Neural progenitor cell (in vitro differentiated cells): ENCODE measurements at regions not wholly inside any gene's neighbourhood (a gene's known extent, or its start where the extent isn't known, plus 50 kb on each side); places are given as distances from the start of the nearest gene placed in this dataset.

Source experiments
- DNase-seq: peaks from one replicate; pipeline ENCODE4 v3.0.0-alpha.2; 2016; ENCODE audit warnings: low spot score
- H2AFZ ChIP-seq: fragments of 200-600 bp; sonication (generic); replicated peaks from 2 replicates; pipeline ENCODE4 v1.6.1; 2016; ENCODE audit warnings: antibody characterized with exemption
- H3F3A ChIP-seq: fragments of 200-600 bp; sonication (generic); 2 replicates; pipeline ENCODE4 v1.6.1; 2016; ENCODE audit warnings: antibody characterized with exemption, low read depth
- H3K27ac ChIP-seq: fragments of 200-600 bp; sonication (generic); 2 replicates; pipeline ENCODE4 v1.5.1; 2016; ENCODE audit warnings: mild to moderate bottlenecking
- H3K27me3 ChIP-seq: fragments of 200-600 bp; sonication (generic); 2 replicates; pipeline ENCODE4 v1.6.1; 2016; ENCODE audit warnings: mild to moderate bottlenecking, moderate library complexity
- H3K36me3 ChIP-seq: fragments of 200-600 bp; sonication (generic); 2 replicates; pipeline ENCODE4 v1.5.1; 2016
- H3K4me1 ChIP-seq: fragments of 200-600 bp; sonication (generic); 2 replicates; pipeline ENCODE4 v1.6.1; 2016; ENCODE audit warnings: mixed run types
- H3K4me2 ChIP-seq: fragments of 200-600 bp; sonication (generic); 2 replicates; pipeline ENCODE4 v1.6.1; 2016
- H3K4me3 ChIP-seq: fragments of 200-600 bp; sonication (generic); 2 replicates; pipeline ENCODE4 v1.5.1; 2016
- H3K79me2 ChIP-seq: fragments of 200-600 bp; sonication (generic); 2 replicates; pipeline ENCODE4 v1.6.1; 2016; ENCODE audit warnings: low read depth
- H3K9ac ChIP-seq: fragments of 200-600 bp; sonication (generic); 2 replicates; pipeline ENCODE4 v1.6.1; 2016
- H3K9me3 ChIP-seq: fragments of 200-600 bp; sonication (generic); 2 replicates; pipeline ENCODE4 v1.5.1; 2016; ENCODE audit warnings: low read depth
- H4K20me1 ChIP-seq: fragments of 200-600 bp; sonication (generic); 2 replicates; pipeline ENCODE4 v1.6.1; 2016; ENCODE audit warnings: low read depth
- H3K27ac Mint-ChIP-seq: 3 replicates; pipeline ENCODE4 v1.8.0; 2021; ENCODE audit warnings: mixed read lengths
- H3K27me3 Mint-ChIP-seq: 2 replicates; pipeline ENCODE4 v1.8.0; 2022; ENCODE audit warnings: low read depth, mild to moderate bottlenecking, inconsistent platforms, moderate library complexity, mixed read lengths; ENCODE audit not compliant: insufficient read depth
- H3K36me3 Mint-ChIP-seq: 3 replicates; pipeline ENCODE4 v1.8.0; 2021; ENCODE audit warnings: mixed read lengths
- H3K4me1 Mint-ChIP-seq: 3 replicates; pipeline ENCODE4 v1.8.0; 2021; ENCODE audit warnings: mixed read lengths
- H3K4me3 Mint-ChIP-seq: 3 replicates; pipeline ENCODE4 v1.8.0; 2021; ENCODE audit warnings: mild to moderate bottlenecking, moderate library complexity, mixed read lengths
- H3K9me3 Mint-ChIP-seq: 3 replicates; pipeline ENCODE4 v1.8.0; 2020; ENCODE audit warnings: mixed read lengths
- CTCF ChIP-seq: fragments of 200-600 bp; sonication (generic); IDR thresholded peaks from 2 replicates; pipeline ENCODE4 v1.5.1; 2017; ENCODE audit warnings: antibody characterized with exemption, mild to moderate bottlenecking
- EZH2 ChIP-seq: fragments of 200-600 bp; sonication (generic); IDR thresholded peaks from 2 replicates; pipeline ENCODE4 v1.6.1; 2017; ENCODE audit warnings: antibody characterized with exemption, mild to moderate bottlenecking, moderate library complexity
- EZH2phosphoT487 ChIP-seq: fragments of 200-600 bp; sonication (generic); IDR thresholded peaks from 2 replicates; pipeline ENCODE4 v1.6.1; 2017; ENCODE audit warnings: antibody characterized with exemption

- Histone ChIP-seq H3K9ac (no peak overlapping the region), H3K4me3 (no peak overlapping the region), H3K4me1 (peaks cover 16% of the 10 kb centered on the region), H3K27ac (no peak overlapping the region), H3K36me3 (no peaks in the 10 kb centered on the region), H3K27me3 (no peaks in the 10 kb centered on the region), H4K20me1 (no peaks in the 10 kb centered on the region), H3K79me2 (no peaks in the 10 kb centered on the region), H3F3A (peaks cover 19% of the 10 kb centered on the region), H3K4me2 (no peak overlapping the region), H3K9me3 (no peaks in the 10 kb centered on the region), H2AFZ (no peak overlapping the region)
- H3K27ac Mint-ChIP-seq: no peak overlapping the region
- no peak for TF ChIP-seq CTCF
- TF ChIP-seq EZH2phosphoT487: no peak
- TF ChIP-seq EZH2: no peak
- no peak for DNase-seq
- H3K27me3 Mint-ChIP-seq: no peaks in the 10 kb centered on the region
- H3K9me3 Mint-ChIP-seq: no peaks in the 10 kb centered on the region
- H3K4me3 Mint-ChIP-seq: no peak overlapping the region
- peaks cover 9% of the 10 kb centered on the region for H3K36me3 Mint-ChIP-seq
- peaks cover 35% of the 10 kb centered on the region for H3K4me1 Mint-ChIP-seq
Measured at GRCh38 chr13:24035411-24035810, 125.1 kb upstream of the SPATA13 start.

GRCh38 chr13:24036115-24036514, 124.4 kb upstream of the SPATA13 start:
- Mint-ChIP-seq H3K27me3 (no peaks in the 10 kb centered on the region), H3K27ac (peak overlapping the region; percentile 15), H3K36me3 (peaks cover 9% of the 10 kb centered on the region), H3K4me1 (peaks cover 42% of the 10 kb centered on the region), H3K9me3 (no peaks in the 10 kb centered on the region), H3K4me3 (no peak overlapping the region)
- no peak overlapping the region for H3K27ac ChIP-seq
- H3K4me1 ChIP-seq: peaks cover 23% of the 10 kb centered on the region
- H3K27me3 ChIP-seq: no peaks in the 10 kb centered on the region
- no peaks in the 10 kb centered on the region for H4K20me1 ChIP-seq
- peaks cover 26% of the 10 kb centered on the region for H3F3A ChIP-seq
- H3K4me3 ChIP-seq: no peak overlapping the region
- no peaks in the 10 kb centered on the region for H3K79me2 ChIP-seq
- H3K36me3 ChIP-seq: no peaks in the 10 kb centered on the region
- no peak overlapping the region for H3K4me2 ChIP-seq
- H3K9me3 ChIP-seq: no peaks in the 10 kb centered on the region
- TF ChIP-seq CTCF (no peak), EZH2phosphoT487 (no peak), EZH2 (no peak)
- no peak for DNase-seq
- no peak overlapping the region for H3K9ac ChIP-seq
- H2AFZ ChIP-seq: no peak overlapping the region

- Histone ChIP-seq H2AFZ (peak overlapping the region; percentile 23), H3K9ac (no peak overlapping the region), H3K27me3 (no peaks in the 10 kb centered on the region), H3K9me3 (no peaks in the 10 kb centered on the region), H3K79me2 (no peaks in the 10 kb centered on the region), H3K4me3 (no peak overlapping the region), H3F3A (peaks cover 35% of the 10 kb centered on the region), H3K36me3 (no peaks in the 10 kb centered on the region), H3K4me2 (no peak overlapping the region), H3K4me1 (peaks cover 33% of the 10 kb centered on the region), H4K20me1 (no peaks in the 10 kb centered on the region), H3K27ac (no peak overlapping the region)
- Mint-ChIP-seq H3K27me3 (peaks cover 2% of the 10 kb centered on the region), H3K4me3 (no peak overlapping the region), H3K4me1 (peaks cover 59% of the 10 kb centered on the region), H3K9me3 (no peaks in the 10 kb centered on the region), H3K27ac (peak overlapping the region; percentile 70), H3K36me3 (peaks cover 9% of the 10 kb centered on the region)
- DNase-seq: no peak
- no peak for TF ChIP-seq CTCF
- TF ChIP-seq EZH2phosphoT487: no peak
- no peak for TF ChIP-seq EZH2
Measured at GRCh38 chr13:24038405-24038804, 122.1 kb upstream of the SPATA13 start.
